Osteocyte (in vitro differentiated cells): ENCODE measurements at regions not wholly inside any gene's neighbourhood (a gene's known extent, or its start where the extent isn't known, plus 50 kb on each side); places are given as distances from the start of the nearest gene placed in this dataset.

ENCODE experiments used
- DNase-seq: peaks from one replicate; pipeline ENCODE4 v3.0.0; 2021; ENCODE audit warnings: mixed read lengths; ENCODE audit not compliant: unreplicated experiment; ENCODE audit errors: extremely low spot score
- H3K27ac Mint-ChIP-seq: one replicate; pipeline ENCODE4 v1.8.0; 2021; ENCODE audit warnings: mild to moderate bottlenecking, mixed read lengths; ENCODE audit not compliant: unreplicated experiment
- H3K27me3 Mint-ChIP-seq: one replicate; pipeline ENCODE4 v1.8.0; 2021; ENCODE audit warnings: mixed read lengths; ENCODE audit not compliant: unreplicated experiment
- H3K36me3 Mint-ChIP-seq: one replicate; pipeline ENCODE4 v1.8.0; 2021; ENCODE audit warnings: mixed read lengths; ENCODE audit not compliant: unreplicated experiment
- H3K4me1 Mint-ChIP-seq: one replicate; pipeline ENCODE4 v1.8.0; 2021; ENCODE audit warnings: mixed read lengths; ENCODE audit not compliant: unreplicated experiment
- H3K4me3 Mint-ChIP-seq: one replicate; pipeline ENCODE4 v1.8.0; 2021; ENCODE audit warnings: mild to moderate bottlenecking, moderate library complexity, mixed read lengths; ENCODE audit not compliant: unreplicated experiment
- H3K9me3 Mint-ChIP-seq: one replicate; pipeline ENCODE4 v1.8.0; 2021; ENCODE audit warnings: mixed read lengths; ENCODE audit not compliant: unreplicated experiment
- CTCF ChIP-seq: fragments of 200-600 bp; sonication (generic); IDR thresholded peaks from 2 replicates; pipeline ENCODE4 v1.5.0; 2021; ENCODE audit warnings: antibody characterized with exemption, mild to moderate bottlenecking, moderate library complexity

DNA sequence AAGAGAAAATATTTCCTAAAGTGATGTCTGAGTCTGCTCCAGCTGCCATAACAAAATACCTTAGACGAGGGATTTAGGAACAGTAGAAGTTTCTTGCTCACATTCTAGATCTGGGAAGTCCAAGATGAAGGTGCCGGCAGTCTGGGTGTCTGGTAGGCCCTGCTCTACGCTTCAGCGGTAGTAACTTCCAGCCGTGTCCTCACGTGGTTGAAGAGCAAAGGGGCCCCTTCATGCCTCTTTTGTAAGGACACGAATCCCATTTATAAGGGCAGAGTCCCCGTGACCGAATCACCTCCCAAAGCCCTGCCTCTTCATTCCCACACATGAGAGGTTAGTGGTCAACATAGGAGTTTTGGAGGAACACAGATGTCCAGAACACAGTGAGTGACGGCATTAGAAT, 52.2 kb upstream of the INPP5A start:
- H3K27ac Mint-ChIP-seq = no peak overlapping the region
- H3K36me3 Mint-ChIP-seq = no peaks in the 10 kb centered on the region
- no peaks in the 10 kb centered on the region for H3K27me3 Mint-ChIP-seq
- H3K4me1 Mint-ChIP-seq = peaks cover 44% of the 10 kb centered on the region
- peaks cover 3% of the 10 kb centered on the region for H3K9me3 Mint-ChIP-seq
- no peak for DNase-seq
- no peak for TF ChIP-seq CTCF
- H3K4me3 Mint-ChIP-seq = no peak overlapping the region

GRCh38 chr10:132486539-132487121, 51.0 kb upstream of the INPP5A start:
- no peaks in the 10 kb centered on the region for H3K27me3 Mint-ChIP-seq
- no peak for TF ChIP-seq CTCF
- DNase-seq = no peak
- H3K27ac Mint-ChIP-seq = no peak overlapping the region
- peaks cover 3% of the 10 kb centered on the region for H3K9me3 Mint-ChIP-seq
- H3K36me3 Mint-ChIP-seq = no peaks in the 10 kb centered on the region
- H3K4me3 Mint-ChIP-seq = no peak overlapping the region
- H3K4me1 Mint-ChIP-seq = peaks cover 33% of the 10 kb centered on the region

GRCh38 chr10:132487241-132488135, 50.1 kb upstream of the INPP5A start:
- peaks cover under 1% of the 10 kb centered on the region for H3K9me3 Mint-ChIP-seq

More at GRCh38 chr10:132487241-132488135, 50.1 kb upstream of the INPP5A start:
- no peaks in the 10 kb centered on the region for H3K36me3 Mint-ChIP-seq
- no peak for DNase-seq
- no peak overlapping the region for H3K4me3 Mint-ChIP-seq
- H3K27ac Mint-ChIP-seq = no peak overlapping the region
- H3K27me3 Mint-ChIP-seq = peaks cover under 1% of the 10 kb centered on the region
- TF ChIP-seq CTCF = no peak
- peaks cover 25% of the 10 kb centered on the region for H3K4me1 Mint-ChIP-seq
